ENCODE measurements at regions not wholly inside any gene's neighbourhood (a gene's known extent, or its start where the extent isn't known, plus 50 kb on each side); places are given as distances from the start of the nearest gene placed in this dataset.

DNA sequence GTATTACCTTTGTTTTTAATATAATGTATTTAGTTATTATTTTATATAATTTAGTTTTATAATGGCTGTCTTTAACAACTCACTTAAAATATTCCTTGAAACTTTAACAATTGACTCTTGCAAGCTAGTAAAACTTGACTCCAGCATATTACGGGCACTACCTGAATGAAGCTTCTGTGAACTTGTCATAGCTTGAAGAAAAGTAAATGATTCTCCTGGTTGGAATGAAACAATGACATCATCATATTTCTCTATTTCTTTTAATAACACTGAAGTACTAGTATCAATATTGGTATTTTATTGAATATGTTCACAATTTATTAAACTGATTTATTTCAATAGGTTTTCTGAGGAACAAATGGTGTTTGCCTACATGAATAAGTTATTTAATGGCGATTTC, 128.4 kb upstream of the PHF14 start:
- TF ChIP-seq CTCF (IDR thresholded peaks at IDR 0.05) = no peak
- TF ChIP-seq ZNF416 (CRISPR knock-in tag; IDR thresholded peaks at IDR 0.05) = no peak
- TF ChIP-seq SOX15 (CRISPR knock-in tag; IDR thresholded peaks at IDR 0.05) = no peak
- TF ChIP-seq, protein P1, sequence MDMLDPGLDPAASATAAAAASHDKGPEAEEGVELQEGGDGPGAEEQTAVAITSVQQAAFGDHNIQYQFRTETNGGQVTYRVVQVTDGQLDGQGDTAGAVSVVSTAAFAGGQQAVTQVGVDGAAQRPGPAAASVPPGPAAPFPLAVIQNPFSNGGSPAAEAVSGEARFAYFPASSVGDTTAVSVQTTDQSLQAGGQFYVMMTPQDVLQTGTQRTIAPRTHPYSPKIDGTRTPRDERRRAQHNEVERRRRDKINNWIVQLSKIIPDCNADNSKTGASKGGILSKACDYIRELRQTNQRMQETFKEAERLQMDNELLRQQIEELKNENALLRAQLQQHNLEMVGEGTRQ (CRISPR knock-in tag; IDR thresholded peaks at IDR 0.05) = no peak
- TF ChIP-seq, protein P2, sequence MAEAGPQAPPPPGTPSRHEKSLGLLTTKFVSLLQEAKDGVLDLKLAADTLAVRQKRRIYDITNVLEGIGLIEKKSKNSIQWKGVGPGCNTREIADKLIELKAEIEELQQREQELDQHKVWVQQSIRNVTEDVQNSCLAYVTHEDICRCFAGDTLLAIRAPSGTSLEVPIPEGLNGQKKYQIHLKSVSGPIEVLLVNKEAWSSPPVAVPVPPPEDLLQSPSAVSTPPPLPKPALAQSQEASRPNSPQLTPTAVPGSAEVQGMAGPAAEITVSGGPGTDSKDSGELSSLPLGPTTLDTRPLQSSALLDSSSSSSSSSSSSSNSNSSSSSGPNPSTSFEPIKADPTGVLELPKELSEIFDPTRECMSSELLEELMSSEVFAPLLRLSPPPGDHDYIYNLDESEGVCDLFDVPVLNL (CRISPR knock-in tag; IDR thresholded peaks at IDR 0.05; ENCODE audit: borderline replicate concordance, low read depth) = no peak
- TF ChIP-seq ESRRA (CRISPR knock-in tag; IDR thresholded peaks at IDR 0.05; ENCODE audit: borderline replicate concordance) = no peak
- TF ChIP-seq, protein P3, sequence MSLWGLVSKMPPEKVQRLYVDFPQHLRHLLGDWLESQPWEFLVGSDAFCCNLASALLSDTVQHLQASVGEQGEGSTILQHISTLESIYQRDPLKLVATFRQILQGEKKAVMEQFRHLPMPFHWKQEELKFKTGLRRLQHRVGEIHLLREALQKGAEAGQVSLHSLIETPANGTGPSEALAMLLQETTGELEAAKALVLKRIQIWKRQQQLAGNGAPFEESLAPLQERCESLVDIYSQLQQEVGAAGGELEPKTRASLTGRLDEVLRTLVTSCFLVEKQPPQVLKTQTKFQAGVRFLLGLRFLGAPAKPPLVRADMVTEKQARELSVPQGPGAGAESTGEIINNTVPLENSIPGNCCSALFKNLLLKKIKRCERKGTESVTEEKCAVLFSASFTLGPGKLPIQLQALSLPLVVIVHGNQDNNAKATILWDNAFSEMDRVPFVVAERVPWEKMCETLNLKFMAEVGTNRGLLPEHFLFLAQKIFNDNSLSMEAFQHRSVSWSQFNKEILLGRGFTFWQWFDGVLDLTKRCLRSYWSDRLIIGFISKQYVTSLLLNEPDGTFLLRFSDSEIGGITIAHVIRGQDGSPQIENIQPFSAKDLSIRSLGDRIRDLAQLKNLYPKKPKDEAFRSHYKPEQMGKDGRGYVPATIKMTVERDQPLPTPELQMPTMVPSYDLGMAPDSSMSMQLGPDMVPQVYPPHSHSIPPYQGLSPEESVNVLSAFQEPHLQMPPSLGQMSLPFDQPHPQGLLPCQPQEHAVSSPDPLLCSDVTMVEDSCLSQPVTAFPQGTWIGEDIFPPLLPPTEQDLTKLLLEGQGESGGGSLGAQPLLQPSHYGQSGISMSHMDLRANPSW (CRISPR knock-in tag; conservative IDR thresholded peaks at IDR 0.05; ENCODE audit: low read depth) = no peak
- TF ChIP-seq AFF4 (CRISPR knock-in tag; IDR thresholded peaks at IDR 0.05; ENCODE audit: borderline replicate concordance) = no peak

Measured in WTC11 (cell line).